COLO829 (cell line): ENCODE measurements at regions not wholly inside any gene's neighbourhood (a gene's known extent, or its start where the extent isn't known, plus 50 kb on each side); places are given as distances from the start of the nearest gene placed in this dataset.
"Not testable (repeated sequence)": the region's sequence is repeated elsewhere in the genome, so short reads cannot be mapped to it uniquely, and the experiment has no call there.

Experiments used
- DNase-seq: peaks from one replicate; pipeline ENCODE4 v3.0.0; 2012; ENCODE audit warnings: low spot score

- no peak for DNase-seq
Measured at GRCh38 chr6:48613231-48613949, 502.4 kb upstream of the PTCHD4 start.

DNA sequence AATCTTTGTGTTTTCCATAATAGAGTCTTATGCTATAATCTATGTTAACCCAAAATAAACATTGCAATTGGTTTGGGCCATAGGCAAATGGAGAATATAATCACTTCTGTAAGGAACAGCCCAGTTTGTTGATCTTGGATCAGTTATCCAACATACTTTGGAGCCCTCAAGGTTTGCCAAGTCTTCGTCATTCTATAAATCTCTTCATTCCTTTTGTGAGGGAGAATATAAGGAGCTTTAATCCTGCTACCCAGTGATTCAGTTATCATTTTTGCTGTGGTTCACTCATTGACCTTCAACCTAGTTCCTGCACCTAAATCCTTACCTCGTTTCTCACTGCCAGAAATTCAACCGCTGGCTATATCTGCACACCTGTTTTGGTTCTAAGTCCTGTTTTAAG is 500.3 kb upstream of the PTCHD4 start:
- no peak for DNase-seq

GRCh38 chr6:48610846-48611245 is 499.8 kb upstream of the PTCHD4 start:
- DNase-seq, result no peak

DNA sequence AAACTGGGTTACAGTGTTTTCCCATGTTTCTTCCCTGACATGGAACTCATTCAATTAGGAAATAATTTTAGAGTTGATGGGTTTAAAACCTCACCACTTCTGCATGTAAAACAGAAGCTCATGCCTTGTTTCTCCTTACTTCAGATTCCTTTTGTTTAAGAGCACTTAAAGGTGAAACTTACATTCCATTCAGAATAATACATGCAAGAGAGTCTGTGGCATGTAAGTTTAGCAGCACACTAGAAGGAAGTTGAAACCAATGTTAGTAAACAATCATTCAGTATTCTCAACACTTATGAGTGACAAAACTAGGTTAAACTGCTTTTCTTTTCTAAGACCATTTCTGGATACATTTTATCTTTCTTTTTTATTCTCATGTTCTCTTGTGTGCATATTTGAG is 495.6 kb upstream of the PTCHD4 start:
- DNase-seq, result no peak

DNA sequence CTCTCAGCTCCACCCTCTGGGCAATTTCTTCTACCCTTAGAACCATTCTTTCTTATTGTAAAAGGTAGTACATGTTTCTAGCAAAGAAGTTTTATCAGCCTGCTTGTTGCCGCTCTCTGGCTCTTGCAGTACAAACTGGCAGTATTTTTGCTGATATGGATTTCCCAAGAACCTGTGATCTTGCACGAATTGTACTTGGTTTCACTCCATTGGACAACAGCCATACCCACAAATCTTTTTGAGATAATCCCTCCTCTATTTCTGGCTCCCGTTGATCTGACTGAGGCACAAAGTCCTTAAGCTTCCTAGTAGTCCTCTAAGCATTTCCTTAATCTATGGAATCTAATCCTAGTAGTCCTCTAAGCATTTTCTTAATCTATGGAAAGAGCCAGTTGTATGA is 487.0 kb upstream of the PTCHD4 start:
- no peak for DNase-seq

DNA sequence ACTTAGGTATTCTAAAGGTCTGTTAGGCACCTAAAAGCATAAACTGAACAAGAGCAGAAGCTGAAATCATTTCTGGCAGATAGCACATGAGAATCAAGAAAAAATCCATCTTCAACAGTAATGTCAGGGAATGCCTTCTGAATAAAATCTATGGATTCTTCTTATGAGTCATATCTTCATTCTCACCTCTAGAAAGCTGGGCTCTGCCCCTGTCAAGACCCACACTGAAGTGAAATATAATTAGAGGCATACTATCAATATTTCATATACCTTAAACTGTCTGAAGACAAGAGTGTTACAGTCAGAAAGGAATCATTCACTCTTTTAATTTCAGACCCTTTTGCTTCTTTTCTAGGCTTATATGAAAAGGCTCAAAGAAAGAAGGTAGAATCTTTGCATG is 485.8 kb upstream of the PTCHD4 start:
- DNase-seq, result no peak

DNA sequence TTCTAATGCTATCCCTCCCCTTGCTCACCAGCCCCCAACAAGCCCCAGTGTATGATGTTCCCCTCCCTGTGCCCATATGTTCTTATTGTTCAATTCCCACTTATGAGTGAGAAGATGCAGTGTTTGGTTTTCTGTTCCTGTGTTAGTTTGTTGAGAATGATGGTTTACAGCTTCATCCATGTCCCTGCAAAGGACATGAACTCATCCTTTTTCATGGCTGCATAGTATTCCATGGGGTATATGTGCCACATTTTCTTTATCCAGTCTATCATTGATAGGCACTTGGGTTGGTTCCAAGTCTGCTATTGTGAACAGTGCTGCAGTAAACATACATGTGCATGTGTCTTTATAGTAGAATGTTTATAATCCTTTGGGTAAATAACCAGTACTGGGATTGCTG is 480.2 kb upstream of the PTCHD4 start:
- not testable (repeated sequence) for DNase-seq

DNA sequence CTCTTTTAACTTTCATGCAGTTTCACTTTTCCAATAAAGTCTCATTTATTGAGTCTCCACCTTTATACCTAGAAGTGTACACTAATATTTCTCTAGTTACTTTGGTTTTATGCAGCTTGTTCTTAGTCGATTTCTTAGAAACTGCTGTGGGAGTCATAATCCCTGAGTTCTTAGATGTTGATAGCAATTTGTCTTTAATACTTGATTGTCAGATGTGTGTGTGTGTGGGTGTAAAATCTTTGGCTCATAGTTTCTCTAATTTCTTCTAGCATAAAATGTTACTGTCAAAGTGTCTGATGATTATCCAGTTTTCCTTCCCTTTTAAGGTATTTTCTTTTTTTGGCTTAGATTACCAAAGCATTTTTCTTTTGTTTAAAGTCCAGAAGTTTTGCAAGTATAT is 473.8 kb upstream of the PTCHD4 start:
- no peak for DNase-seq

DNA sequence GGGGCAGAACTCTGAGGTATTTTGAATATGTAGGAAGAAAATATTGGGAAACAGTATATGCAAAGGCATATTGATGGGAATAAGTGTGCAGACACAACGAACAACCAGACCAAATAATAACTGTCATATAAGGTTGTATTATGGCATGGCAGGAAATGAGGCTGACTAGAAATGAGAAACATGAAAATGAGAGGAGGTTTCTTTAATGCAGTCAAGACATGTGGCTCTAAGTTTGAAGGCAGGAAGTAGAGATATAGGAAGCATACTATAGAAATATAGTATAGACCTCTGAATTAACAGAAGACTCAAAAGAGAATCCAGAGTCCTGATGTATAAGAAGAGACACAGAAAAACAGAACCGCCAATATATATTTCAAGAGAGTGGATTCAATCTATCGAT is 459.7 kb upstream of the PTCHD4 start:
- no peak for DNase-seq

- no peak for DNase-seq
Measured at GRCh38 chr6:48568856-48569255, 457.9 kb upstream of the PTCHD4 start.

DNA sequence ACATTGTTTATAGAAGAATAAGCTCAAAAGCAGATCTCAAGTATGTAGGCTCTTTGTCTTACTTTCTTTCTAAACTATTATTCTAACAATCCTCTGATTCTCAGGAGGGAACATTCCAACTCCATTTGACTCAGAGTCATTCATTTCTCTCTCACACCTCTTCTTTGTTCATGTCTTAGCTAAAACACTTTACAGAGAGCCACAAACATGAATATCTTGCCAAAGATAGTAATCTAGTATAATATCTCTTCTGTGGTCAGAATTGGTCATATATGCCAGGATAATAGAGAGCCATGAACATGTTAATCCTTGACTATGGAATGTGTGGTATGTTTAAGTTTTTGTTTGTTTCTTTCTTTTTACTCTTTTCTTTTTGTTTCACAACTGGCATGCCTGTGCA is 456.0 kb upstream of the PTCHD4 start:
- peak; percentile 18 for DNase-seq

DNA sequence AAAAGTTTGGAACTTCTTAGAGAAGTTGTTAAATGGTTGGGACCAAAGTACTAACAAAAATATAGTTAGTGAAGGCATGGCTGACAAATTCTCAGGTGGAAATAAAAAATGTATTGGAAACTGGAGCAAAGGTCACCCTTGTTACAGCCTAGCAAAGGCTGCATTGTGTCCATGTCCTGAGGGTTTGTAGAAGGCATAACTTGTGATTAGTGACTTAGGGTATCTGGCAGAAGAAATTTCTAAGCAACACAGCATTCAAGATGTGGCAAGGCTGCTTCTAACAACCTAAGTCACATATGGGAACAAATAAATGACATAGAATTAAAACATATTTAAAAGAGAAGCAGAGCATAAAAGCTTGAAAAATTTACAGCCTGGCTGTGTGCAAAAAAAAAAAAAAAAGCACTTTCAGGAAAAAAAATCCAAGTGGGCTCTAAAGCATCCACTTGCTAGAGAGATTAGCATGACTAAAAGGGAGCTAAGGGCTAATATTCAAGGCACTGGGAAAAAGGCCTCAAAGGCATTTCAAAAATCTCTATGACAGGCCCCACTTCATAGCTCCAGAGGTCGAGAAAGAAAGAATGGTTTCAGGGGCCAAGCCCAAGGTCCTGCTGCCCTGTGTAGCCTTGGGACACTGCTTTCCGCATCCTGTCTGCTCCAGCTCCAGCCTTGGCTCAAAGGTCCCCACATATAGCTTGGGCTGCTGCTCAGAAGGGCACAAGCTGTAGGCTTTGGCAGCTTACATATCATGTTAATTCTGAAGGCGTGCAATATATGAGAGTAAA is 453.2 kb upstream of the PTCHD4 start:
- DNase-seq, result no peak

DNA sequence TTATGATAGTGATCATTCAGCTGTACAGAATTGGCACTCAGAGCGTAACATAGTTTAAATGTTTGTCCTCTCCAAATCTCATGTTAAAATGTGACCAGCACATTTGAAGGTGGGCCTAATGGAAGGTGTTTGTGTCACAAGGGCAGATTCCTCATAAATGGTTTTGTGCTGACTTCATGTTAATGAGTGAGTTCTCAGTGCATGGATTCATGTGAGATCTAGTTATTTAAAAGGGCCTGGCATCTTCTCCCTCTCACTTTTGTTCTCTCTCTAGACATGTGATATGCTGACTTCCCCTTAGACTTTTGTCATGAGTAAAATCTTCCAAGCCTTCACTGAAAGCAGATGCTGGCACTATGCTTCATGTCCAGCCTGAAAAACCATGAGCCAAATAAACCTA is 452.4 kb upstream of the PTCHD4 start:
- DNase-seq, result no peak

DNA sequence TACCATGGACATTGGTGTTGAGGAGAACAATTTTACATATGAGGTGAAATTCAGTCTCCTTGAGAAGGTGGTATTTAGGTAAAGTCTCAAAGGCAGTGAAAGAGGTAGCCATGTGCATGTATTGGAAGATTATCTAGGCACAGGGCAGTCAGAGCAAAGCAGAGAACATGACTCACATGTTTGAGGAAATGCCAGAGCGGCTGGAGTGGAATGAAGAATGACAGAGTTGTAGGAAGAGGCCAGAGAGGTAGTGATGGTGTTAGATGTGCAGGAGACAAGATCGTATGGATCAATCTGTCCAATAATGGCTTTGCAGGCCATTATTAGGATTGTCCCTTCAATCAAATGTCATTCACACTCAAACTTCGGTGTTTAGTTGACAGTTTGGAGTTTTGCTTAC is 449.4 kb upstream of the PTCHD4 start:
- DNase-seq, result no peak

- DNase-seq, result no peak
Measured at GRCh38 chr6:48553467-48554189, 442.6 kb upstream of the PTCHD4 start.

DNA sequence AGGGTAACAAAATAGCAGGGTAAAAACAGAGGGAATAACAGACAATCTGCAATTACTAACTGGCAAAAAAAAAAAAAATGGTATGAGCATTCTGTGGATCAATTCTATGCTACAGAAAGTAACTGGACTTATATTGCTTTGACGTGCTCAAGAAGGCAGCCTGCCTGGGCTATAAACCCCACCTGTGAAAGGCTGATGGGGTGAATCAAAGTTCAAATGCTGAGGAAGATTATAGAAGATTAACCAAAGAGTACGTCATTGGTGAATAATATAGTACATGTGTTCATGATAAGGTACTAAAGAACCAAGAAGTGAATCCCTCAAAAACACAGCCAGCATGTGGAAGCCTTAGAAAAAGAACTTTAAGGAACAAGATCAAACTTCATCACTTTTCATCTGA is 441.9 kb upstream of the PTCHD4 start:
- no peak for DNase-seq

DNA sequence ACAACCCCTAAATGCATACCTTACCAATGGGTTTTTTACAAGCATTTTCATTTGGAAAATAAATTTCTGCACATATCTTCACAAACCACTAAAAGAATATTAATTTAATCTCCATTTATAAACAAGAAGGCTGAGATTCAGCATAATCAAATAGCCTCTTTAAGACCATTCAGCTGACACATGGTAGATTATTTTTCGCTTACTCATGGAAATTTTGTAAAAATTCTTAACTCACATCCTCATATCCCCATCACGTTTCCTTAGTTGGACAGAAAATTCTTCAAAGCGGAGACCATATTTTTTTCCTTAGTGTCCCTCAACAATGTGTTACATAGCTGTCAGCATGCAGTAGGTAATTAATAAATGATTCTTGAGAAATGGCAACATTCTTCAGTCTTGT is 439.6 kb upstream of the PTCHD4 start:
- DNase-seq, result no peak

GRCh38 chr6:48542191-48542590 is 431.2 kb upstream of the PTCHD4 start:
- DNase-seq, result no peak

DNA sequence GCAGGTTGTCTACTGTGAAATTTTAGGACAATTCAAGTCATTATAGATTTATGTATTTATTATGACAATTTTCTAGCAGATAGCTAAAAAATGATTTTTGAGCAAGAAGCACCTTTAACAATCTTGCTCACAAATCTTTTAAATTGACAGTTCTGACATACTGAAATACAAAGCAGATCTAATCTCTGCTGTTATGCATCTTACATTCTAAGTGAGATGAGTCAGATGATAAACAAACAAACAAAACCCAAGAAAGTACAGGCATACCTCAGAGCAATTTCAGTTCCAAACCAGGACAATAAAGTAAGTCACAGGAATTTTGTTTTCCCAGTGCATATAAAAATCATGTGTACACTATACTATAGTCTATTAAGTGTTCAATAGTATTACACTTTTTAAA is 430.7 kb upstream of the PTCHD4 start:
- no peak for DNase-seq

- DNase-seq, result no peak
Measured at GRCh38 chr6:48535582-48536009, 424.6 kb upstream of the PTCHD4 start.

DNA sequence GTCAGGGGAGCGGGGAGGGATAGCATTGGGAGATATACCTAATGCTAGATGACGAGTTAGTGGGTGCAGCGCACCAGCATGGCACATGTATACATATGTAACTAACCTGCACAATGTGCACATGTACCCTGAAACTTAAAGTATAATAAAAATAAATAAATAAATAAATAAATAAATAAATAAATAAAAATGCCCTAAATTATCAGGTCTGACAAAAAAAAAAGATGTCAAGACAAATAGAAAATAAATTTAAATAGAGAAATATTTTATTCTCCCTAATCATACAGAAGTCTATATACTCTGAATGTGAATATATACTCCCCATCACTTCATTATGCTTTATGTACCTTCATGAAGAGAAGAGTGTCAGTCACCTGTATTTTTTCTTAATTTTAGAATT is 420.0 kb upstream of the PTCHD4 start:
- not testable (repeated sequence) for DNase-seq

DNA sequence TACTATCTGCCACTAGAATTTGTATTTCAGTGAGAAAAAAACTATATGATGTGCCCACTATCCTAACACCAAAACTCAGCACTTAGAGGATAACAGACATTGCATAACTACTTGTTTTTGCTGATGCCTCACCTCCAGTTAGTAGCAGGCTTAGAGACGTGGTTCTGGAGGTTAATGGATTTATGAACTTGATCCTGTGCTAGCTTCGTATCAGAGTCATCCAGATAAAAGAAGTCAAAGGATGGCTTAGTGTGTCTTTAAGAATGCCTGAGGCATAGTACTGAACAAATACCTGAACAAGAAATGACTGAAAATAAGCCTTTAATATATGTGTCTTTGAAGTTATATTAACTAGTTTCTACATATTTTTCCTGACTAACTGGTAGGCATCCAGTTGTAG is 414.9 kb upstream of the PTCHD4 start:
- no peak for DNase-seq

GRCh38 chr6:48520951-48521350 is 410.0 kb upstream of the PTCHD4 start:
- DNase-seq, result no peak
